NCI-H1092 (cell line): ENCODE measurements at regions not wholly inside any gene's neighbourhood (a gene's known extent, or its start where the extent isn't known, plus 50 kb on each side); places are given as distances from the start of the nearest gene placed in this dataset.

Experiments
- DNase-seq: peaks from one replicate; lab custom pipeline; 2025; lab: John Stamatoyannopoulos, UW

GRCh38 chr2:104766683-104767082, 87.2 kb upstream of the POU3F3 start:
- no peak for DNase-seq

- DNase-seq = no peak
These were observed 85.2 kb upstream of the POU3F3 start for GRCh38 chr2:104768694-104769093.

DNA sequence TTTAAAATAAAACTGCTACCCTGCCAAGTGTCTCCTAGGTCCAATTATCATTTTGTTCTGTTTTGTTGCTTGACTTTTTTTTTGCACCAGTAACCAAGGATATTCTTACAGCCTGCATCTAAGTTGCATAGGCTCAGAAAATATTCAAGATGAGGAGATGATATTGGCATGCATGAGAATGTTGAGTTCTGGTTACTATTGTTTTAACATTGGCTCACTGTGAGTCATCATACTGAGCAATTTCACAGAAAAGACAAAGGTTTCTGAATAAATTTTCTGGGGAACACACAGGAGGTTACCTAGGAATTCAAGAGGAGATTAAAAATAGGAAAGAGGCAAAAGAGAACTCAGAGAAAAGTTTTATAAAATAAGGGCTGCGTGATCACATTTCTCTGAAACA, 84.8 kb upstream of the POU3F3 start:
- DNase-seq = no peak

DNA sequence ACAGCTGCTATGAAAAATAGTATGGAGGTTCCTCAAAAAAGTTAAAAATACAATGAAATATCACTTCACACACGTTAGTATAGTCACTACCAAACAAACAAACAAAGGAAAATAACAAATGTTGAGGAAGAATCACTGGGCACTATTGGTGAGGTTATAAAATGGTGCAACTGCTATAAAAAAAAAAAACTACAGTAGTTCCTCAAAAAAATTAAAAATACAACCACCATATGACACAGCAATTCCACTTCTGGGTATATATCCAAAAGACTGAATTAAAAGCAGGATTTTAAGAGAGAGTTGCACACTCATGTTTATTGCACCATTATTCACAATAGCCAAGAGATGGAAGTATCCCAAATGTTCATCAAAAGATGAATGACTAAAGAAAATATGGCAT, 80.9 kb upstream of the POU3F3 start:
- DNase-seq = no peak

DNA sequence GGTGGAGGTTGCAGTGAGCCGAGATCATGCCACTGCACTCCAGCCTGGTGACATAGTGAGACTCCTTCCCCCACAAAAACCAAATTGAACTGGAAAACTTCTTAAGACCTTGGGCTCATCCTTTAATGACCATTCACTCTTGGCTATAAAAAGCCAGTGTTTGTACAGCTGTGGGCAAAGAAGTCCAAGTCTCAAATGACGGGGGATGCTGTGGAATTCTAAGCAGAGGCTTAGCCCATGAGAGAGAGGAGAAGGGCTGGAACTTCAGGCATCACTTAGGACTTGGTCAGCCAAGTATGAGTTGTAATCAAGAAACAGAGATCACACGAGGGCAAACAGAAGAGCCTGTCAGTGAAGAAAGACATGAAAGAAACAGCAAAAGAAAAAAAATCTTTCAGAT, 79.3 kb upstream of the POU3F3 start:
- no peak for DNase-seq

DNA sequence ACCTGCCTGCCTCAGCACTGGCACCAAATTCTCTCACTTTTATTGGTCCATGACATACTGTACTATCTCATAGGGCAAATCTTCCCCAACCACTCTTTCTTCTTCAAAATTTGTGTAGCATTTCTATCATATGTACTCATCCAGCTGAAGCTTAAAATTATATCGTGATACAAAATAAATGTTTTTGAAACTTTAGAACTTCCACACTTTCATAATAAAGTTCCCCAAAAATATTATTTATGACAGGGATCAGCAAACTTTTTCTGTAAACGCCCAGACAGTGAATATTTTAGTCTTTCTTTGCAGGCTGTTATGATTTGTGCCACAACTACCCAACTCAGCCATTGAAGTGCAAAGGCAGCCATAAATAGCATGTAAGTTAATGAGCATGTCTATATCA, 76.2 kb upstream of the POU3F3 start:
- DNase-seq = no peak

DNA sequence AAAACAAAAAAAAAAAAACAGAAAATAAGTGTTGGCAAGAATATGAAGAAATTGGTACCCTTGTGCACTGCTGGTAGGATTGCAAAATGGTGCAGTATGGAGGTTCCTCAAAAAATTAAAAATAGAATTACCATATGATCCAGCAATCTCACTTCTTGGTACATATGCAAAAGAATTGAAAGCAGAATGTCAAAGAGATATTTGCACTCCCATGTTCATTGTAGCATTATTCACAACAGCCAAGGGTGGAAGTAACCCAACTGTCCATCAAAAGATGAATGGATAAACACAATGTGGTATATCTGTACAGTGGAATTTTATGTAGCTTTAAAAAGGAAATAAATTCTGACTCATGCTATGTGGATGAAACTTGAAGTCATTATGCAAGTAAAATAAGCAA, 72.8 kb upstream of the POU3F3 start:
- DNase-seq = no peak

DNA sequence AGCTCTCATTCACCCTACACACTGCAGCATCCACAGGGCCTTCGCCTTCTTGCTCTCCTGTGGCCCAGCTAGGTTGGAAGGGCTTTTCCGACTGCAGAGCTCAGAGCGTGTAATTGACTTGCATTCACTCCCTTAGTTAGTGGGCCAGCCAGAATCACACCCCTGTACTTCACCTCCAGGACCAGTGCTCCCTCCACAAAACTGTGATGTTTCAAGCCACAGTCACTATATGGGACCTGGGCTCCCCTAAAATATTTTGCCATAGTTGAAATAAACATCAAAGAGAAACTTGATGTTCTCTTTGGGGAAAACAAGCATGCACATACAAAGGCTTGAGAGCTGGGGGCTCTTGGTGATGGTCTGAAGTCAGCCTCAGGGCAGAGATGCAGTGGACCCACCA, 69.7 kb upstream of the POU3F3 start:
- DNase-seq = no peak

GRCh38 chr2:104786204-104786603, 67.7 kb upstream of the POU3F3 start:
- no peak for DNase-seq

DNA sequence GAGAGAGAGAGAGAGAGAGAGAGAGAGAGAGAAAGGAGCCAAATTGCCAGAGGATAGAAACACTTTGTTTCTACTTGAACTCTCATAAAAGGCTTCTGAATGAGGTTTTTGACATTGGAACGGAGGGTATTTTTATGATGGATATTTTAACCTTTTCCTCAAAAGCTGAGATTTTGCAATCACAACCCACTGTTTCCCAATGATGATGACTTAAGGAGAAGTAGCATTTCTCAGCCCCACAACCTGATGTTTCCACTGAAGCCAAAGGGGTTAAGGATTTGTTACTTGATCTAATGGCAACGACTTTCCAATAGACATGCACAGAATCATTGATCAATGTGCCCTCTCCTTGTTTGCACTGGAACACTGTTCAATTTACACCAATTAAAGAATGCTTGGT, 67.1 kb upstream of the POU3F3 start:
- DNase-seq = no peak

DNA sequence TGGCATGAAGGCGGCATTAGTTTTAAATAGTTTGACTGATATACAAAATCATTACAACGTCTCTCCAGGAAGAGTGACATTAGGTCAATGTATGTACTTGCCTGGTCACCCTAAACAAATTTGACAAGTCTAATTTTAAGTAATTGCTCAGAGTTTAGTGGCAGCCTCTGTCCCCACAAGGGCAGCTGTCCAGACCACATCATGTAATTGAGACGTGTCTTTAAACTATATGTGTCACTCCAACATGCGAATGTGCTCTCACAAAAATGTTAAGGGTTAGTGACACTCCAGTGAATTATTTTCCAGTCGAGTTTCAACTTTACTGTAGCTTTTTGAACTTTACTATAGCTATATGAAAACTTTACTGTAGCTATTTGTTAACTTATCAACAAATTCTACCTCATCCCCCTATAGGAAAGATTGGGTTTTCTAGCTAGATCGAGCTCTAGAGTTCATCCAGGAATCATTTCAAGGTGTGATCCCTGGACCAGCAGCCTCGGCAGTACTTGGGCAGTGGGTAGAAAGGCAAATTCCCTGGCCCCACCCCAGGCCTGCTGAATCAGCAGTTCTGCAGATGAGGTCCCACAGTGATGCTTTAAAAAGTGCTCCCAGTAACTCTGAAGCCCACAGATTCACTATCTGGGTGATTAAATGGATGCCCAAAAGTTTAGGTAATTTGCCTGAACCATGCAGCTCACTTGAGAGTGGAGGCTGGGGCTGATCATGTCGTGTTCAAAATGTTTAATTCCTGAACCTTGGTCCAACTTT, 66.4 kb upstream of the POU3F3 start:
- no peak for DNase-seq

DNA sequence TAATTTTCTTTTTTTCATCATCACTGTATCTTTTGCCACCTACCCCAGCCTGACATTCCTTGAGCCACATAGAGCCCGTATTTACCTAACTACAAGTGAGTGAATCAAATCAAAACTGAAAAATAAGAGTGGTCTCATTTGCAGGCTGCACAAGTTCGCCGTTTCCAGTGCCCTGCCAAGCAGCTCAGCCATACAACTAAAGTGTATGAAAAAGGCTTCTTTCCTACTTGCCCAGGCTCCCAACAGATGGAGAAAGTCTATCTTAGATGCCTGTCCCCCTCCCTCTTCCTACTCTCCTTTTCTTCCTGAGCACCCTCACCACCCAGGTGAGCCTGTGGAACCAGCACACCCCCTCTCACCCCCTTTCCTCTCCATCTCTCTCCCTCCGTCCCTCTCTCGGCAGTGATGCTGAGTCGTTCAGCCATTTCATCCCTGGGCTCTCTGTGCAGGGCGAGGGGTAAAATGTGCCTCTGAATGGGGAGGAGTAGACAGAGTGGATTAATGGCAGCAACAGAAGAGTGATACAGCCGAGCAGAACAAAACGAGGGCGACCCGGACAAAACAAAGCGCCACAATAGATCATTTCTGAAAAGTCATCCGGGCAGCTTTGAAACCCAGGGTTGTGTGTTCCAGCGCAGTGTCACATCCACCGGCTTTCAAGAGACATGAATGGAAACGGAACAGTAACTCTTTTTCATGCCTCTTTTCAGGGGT, 65.0 kb upstream of the POU3F3 start:
- DNase-seq = no peak

- DNase-seq = no peak
These were observed 63.7 kb upstream of the POU3F3 start for GRCh38 chr2:104790100-104790811.

DNA sequence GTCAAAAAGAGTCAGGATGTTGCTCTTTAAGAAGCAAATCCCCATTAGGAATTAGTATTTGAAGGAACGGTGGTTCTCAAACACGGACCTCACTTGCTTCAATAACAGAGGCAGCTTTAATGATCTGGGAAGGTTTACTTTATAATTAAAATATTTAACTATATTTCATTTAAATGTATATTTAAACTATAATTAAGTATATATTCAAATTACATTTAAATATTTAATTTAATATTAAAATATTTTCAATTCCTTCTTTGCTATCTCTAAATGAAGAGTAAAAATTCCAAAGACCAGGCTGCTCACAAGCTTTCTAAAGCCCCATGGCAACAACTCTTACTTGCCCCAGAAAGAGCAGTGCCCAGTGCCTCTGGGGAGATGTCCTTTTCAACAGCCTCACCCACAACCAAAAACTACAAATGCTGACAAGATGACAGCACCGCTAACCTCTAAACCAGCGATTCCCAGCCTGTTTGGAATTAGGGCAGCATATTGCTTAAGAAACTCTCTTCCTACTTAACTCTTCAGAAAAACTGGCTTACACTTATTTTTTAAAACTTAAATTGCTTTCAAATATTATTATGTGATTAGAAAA, 62.9 kb upstream of the POU3F3 start:
- DNase-seq = no peak

DNA sequence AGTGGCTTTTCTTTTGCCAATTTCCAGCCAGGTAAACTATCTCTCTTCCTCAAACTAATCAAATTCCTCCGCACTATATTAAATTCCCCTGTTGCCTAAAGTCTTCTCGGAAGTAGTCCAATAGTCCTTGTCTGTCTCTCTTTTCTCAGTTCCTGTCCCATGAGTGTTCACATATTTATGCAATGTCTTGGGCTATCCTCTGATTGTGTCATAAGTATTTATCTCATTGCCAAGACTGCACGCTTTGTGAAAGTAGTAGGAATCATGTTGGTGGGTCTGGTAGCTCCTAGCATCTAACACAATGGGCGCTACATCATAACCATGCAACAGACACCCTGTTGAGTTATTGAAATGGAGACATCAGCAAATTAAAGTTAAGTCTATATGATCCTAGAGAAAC, 59.9 kb upstream of the POU3F3 start:
- DNase-seq = no peak

GRCh38 chr2:104794441-104794840, 59.5 kb upstream of the POU3F3 start:
- no peak for DNase-seq
